ENCODE measurements at regions not wholly inside any gene's neighbourhood (a gene's known extent, or its start where the extent isn't known, plus 50 kb on each side); places are given as distances from the start of the nearest gene placed in this dataset.

DNA sequence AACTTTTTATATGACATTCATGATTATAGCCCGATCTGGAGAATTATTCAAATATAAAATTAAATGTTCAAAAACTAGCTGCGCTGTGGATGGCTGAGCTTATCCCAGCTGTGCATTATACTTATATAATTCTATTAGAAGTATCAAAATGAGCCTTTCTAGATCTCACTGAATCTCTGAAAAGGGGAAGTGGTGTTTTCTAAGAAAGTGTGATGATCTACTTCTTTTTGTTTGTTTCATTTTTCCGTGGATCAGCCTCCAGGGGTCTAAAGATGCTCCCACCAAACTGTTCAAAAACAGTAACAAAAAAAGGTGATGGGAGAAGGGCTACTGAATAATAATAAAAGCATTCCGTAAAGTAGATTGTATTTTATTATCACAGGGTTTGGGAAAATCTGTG, 411.3 kb upstream of the PSMD7 start:
- Histone ChIP-seq H3K4me3 (no peak overlapping the region), H3K27ac (no peak overlapping the region), H3K36me3 (no peaks in the 10 kb centered on the region), H3K9me3 (no peaks in the 10 kb centered on the region), H3K27me3 (peaks cover 51% of the 10 kb centered on the region), H3K4me1 (no peaks in the 10 kb centered on the region)
- WGBS, 2 donors (ENCODE audit: low coverage in 1 of 2): 82 to 83% methylated on average over 4 of the region's 4 CpGs
- no peak for DNase-seq
- in situ Hi-C loops (cut with MboI; ENCODE audit: low pct_ligation_motif_present in 1 of 4, low pct_unique_long_range_greater_than_20kb in 1 of 4, low sequenced_read_pairs in 3 of 4): loop anchor here in 1 of 4 donors (25.0 kb wide), 1 partner anchor 1398 kb away; no protein-coding TSS in a partner anchor
- intact Hi-C loops (cut with DNase I; ENCODE audit: low total_unique reads): no loop called here
- TF ChIP-seq POLR2A (IDR thresholded peaks at IDR 0.05): no peak
- no peak for TF ChIP-seq EP300 (IDR thresholded peaks at IDR 0.05; ENCODE audit: low read depth)
- TF ChIP-seq, protein P1, sequence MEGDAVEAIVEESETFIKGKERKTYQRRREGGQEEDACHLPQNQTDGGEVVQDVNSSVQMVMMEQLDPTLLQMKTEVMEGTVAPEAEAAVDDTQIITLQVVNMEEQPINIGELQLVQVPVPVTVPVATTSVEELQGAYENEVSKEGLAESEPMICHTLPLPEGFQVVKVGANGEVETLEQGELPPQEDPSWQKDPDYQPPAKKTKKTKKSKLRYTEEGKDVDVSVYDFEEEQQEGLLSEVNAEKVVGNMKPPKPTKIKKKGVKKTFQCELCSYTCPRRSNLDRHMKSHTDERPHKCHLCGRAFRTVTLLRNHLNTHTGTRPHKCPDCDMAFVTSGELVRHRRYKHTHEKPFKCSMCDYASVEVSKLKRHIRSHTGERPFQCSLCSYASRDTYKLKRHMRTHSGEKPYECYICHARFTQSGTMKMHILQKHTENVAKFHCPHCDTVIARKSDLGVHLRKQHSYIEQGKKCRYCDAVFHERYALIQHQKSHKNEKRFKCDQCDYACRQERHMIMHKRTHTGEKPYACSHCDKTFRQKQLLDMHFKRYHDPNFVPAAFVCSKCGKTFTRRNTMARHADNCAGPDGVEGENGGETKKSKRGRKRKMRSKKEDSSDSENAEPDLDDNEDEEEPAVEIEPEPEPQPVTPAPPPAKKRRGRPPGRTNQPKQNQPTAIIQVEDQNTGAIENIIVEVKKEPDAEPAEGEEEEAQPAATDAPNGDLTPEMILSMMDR (IDR thresholded peaks at IDR 0.05): no peak
- TF ChIP-seq POLR2AphosphoS5 (IDR thresholded peaks at IDR 0.05): no peak

DNA sequence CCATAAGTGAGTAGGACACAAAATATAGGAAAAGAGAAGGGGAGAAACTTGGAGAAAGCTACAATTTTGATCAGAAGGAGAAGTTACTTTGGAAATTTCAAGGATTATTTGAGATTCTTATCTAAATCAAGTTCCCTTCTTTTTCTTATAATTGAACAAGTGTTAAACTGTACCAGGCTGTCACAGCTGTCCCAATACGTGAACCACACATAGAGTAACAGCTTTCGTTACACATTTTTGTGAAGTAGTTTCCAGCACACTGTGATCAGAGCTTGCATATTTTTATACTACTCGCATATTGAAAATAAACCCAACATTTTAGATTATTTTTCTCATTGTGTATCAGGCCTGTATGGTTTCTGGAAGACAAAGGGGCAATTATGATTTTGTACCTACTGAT, 412.8 kb upstream of the PSMD7 start:
- 88% methylated on average over 3 of the region's 3 CpGs for WGBS, 2 donors (ENCODE audit: low coverage in 1 of 2)
- no peak for DNase-seq
- no peak for TF ChIP-seq EP300 (IDR thresholded peaks at IDR 0.05; ENCODE audit: low read depth)
- no peak for TF ChIP-seq POLR2AphosphoS5 (IDR thresholded peaks at IDR 0.05)
- TF ChIP-seq, protein P1 (IDR thresholded peaks at IDR 0.05): no peak
- TF ChIP-seq POLR2A (IDR thresholded peaks at IDR 0.05): no peak
- no peaks in the 10 kb centered on the region for H3K36me3 ChIP-seq
- peaks cover 37% of the 10 kb centered on the region for H3K27me3 ChIP-seq
- H3K4me3 ChIP-seq: no peak overlapping the region
- intact Hi-C loops (cut with DNase I; ENCODE audit: low total_unique reads): no loop called here
- in situ Hi-C loops (cut with MboI; ENCODE audit: low pct_ligation_motif_present in 1 of 4, low pct_unique_long_range_greater_than_20kb in 1 of 4, low sequenced_read_pairs in 3 of 4): loop anchor here in 1 of 4 donors (25.0 kb wide), 1 partner anchor 1397 kb away; no protein-coding TSS in a partner anchor
- no peaks in the 10 kb centered on the region for H3K4me1 ChIP-seq
- H3K27ac ChIP-seq: no peak overlapping the region
- no peaks in the 10 kb centered on the region for H3K9me3 ChIP-seq

DNA sequence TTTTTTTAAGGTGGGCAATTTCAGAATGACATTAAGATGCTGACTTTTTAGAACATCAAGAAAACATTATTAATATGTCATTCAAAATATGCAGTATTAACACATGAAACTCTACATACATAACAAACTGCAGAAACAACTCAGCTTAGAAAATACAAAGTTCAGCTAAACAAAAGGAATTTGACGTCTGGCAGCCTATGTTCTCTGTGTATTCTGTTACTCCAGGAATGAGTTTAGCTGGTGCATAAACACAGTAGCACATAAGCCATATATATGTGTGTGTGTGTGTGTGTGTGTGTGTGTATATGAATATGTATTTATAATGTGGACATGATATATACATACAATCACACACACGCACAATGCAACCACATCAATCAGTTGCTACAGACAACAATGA, 413.5 kb upstream of the PSMD7 start:
- H3K36me3 ChIP-seq: no peaks in the 10 kb centered on the region
- 58 to 69% methylated on average over 2 of the region's 2 CpGs for WGBS, 2 donors (ENCODE audit: low coverage in 1 of 2)
- intact Hi-C loops (cut with DNase I; ENCODE audit: low total_unique reads): no loop called here
- no peaks in the 10 kb centered on the region for H3K4me1 ChIP-seq
- TF ChIP-seq, protein P1 (IDR thresholded peaks at IDR 0.05): no peak
- no peak for TF ChIP-seq EP300 (IDR thresholded peaks at IDR 0.05; ENCODE audit: low read depth)
- H3K9me3 ChIP-seq: no peaks in the 10 kb centered on the region
- H3K27me3 ChIP-seq: peaks cover 31% of the 10 kb centered on the region
- DNase-seq: no peak
- in situ Hi-C loops (cut with MboI; ENCODE audit: low pct_ligation_motif_present in 1 of 4, low pct_unique_long_range_greater_than_20kb in 1 of 4, low sequenced_read_pairs in 3 of 4): loop anchor here in 1 of 4 donors (25.0 kb wide), 1 partner anchor 1396 kb away; no protein-coding TSS in a partner anchor
- H3K4me3 ChIP-seq: no peak overlapping the region
- H3K27ac ChIP-seq: no peak overlapping the region

DNA sequence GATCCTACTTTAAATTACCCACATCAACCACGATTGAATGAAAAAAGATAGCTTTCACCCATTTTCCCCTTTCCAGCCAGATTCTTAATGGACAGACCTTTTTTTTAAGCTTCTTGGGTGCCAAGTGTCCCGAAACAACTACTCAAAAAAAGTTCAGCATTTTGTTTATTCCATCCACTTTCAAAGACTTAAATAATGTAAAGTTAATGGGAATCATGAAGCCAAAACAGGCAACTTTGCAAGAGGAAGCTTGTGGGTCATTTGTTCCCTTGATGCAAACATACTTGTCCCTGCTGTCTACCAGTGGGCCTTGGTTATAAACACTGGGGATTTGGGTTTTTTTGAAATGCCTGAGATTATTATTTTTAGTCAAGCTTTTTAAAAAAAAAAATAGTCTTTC, 414.0 kb upstream of the PSMD7 start:
- H3K4me3 ChIP-seq: no peak overlapping the region
- H3K27ac ChIP-seq: no peak overlapping the region
- 67 to 73% methylated on average over 2 of the region's 2 CpGs for WGBS, 2 donors (ENCODE audit: low coverage in 1 of 2)
- no peaks in the 10 kb centered on the region for H3K36me3 ChIP-seq
- TF ChIP-seq, protein P1 (IDR thresholded peaks at IDR 0.05): no peak
- TF ChIP-seq POLR2A (IDR thresholded peaks at IDR 0.05): no peak
- no peak for TF ChIP-seq POLR2AphosphoS5 (IDR thresholded peaks at IDR 0.05)
- no peak for TF ChIP-seq EP300 (IDR thresholded peaks at IDR 0.05; ENCODE audit: low read depth)
- H3K4me1 ChIP-seq: no peaks in the 10 kb centered on the region
- DNase-seq: no peak
- no peaks in the 10 kb centered on the region for H3K9me3 ChIP-seq
- intact Hi-C loops (cut with DNase I; ENCODE audit: low total_unique reads) (no loop called here), in situ Hi-C loops (cut with MboI; ENCODE audit: low pct_ligation_motif_present in 1 of 4, low pct_unique_long_range_greater_than_20kb in 1 of 4, low sequenced_read_pairs in 3 of 4) (loop anchor here in 1 of 4 donors (25.0 kb wide), 1 partner anchor 1395 kb away; no protein-coding TSS in a partner anchor)
- H3K27me3 ChIP-seq: peaks cover 26% of the 10 kb centered on the region
